GM18511 (cell line): ENCODE measurements at regions not wholly inside any gene's neighbourhood (a gene's known extent, or its start where the extent isn't known, plus 50 kb on each side); places are given as distances from the start of the nearest gene placed in this dataset.

Source experiments
- ATAC-seq: cut with Tn5 transposase; IDR thresholded peaks from one replicate; pipeline ENCODE4 v1.9.1; 2021; ENCODE audit warnings: mild to moderate bottlenecking, moderate library complexity; ENCODE audit not compliant: unreplicated experiment

- ATAC-seq, result no peak
Measured at GRCh38 chr3:170753421-170754310, 116.3 kb downstream of the RPL22L1 start.

DNA sequence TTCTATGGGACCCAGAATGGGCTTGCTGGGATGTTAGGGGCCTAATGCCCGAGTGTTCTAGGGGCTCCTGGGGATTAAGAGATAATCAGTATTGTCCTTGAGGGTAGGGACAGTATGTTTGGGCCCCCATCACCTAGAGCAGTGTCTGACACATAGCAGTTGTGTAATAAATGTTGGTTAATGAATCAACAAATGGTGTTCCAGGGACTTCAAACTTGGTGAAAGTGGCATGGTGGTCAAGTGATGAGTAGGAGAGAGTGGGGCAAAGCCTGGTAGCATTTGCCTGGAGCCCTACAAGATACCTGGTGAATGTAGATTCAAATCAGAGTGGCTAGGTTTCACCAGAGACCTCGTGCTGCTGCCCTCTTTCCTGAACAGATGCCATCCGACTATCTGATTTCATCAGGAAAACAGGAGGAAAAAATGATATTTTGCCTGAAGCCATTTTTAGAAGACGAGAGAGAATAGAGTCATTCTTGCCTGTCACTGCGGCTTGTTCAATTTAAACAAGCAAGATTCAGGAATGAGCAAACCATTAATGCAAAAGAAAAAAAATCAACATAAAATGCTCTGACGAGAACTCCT lies 117.3 kb downstream of the RPL22L1 start:
- ATAC-seq, result no peak

DNA sequence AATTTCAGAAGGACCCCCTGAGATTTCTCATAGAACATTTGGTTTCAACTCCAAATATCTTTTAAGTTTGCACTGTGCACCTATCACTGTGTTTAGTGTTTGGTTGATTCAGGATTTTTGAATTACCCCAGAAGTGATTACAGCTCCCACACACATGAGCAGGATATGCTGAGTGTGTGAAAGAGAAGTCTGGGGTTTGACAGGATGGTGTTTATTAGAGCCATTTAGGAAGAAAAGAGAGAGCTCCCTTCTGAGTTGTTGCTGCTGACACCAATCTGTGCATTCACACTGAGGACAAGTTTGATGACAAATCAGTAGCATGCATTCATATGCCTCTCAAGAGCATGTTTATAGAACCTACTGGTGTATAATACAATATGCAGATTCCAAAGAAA lies 118.1 kb downstream of the RPL22L1 start:
- ATAC-seq, result no peak

GRCh38 chr3:170751083-170751898 lies 118.7 kb downstream of the RPL22L1 start:
- ATAC-seq, result no peak

GRCh38 chr3:170750478-170750830 lies 119.5 kb downstream of the RPL22L1 start:
- ATAC-seq, result no peak

- ATAC-seq, result no peak
Measured at GRCh38 chr3:170749765-170750477, 120.1 kb downstream of the RPL22L1 start.

- no peak for ATAC-seq
Measured at GRCh38 chr3:170749185-170749584, 120.8 kb downstream of the RPL22L1 start.

- ATAC-seq, result no peak
Measured at GRCh38 chr3:170746175-170746942, 123.6 kb downstream of the RPL22L1 start.

DNA sequence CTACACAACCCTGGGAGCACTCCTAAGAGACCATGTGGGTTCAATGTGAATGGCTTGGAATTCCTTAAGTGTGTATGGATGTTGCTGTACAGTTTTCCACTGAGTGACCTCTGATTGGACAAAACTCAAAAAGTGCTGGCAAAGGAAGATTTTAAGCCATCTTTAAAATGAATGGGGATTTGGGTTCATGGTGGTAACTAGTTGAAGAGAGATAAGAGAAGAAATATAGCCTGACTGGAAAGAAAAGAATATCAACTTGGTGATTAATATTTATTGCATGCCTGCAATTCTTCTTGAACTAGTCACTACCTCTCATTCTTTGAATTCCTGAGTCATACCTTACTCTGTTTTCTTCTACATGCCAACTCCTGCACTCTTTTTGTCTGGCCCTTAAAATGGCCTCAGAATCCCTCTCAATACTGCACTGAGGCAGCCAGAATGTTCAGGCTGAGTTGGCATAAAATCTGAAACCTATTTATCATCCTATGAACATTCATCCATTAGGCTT lies 124.7 kb downstream of the RPL22L1 start:
- no peak for ATAC-seq

GRCh38 chr3:170741756-170742529 lies 128.1 kb downstream of the RPL22L1 start:
- no peak for ATAC-seq

DNA sequence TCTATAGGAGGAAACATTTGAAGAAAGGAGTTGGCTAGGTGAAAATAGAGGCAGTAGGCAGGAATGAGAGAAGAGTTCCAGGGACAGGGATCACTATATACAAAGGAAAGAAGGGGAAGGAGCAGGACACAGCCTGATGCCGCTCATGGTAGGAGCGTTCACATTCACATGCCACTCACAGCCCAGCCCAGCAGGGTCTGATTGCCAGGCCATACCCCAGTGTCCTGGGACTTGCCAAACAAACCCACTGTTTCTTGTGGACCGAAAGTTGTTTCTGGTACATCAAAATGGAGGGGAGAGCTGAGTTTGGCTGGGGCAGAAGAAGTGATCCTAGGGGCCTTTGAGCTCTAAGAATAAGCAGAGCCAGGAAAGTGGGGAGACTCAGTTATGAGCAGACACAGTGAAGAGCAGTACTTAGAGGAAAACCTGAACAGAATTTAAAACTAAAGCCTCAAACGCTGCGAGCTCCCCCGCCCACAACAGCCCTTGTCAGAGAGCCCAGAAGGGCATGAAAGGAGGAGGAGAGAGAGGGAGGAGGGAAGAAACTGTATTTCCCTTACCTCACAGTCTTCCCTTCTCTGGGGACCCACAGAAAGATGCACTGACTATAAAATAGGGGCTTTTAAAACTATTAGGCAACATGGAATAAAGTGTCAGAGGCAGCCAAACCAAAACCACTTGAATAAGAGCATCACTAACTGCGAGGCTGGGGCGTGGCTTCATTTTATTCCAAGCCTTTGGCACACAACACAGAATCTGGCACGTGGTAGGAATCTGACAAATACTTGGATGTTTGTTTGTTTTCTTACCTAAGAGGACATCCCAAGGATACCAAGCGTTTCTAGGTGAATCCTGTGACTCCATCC lies 129.0 kb downstream of the RPL22L1 start:
- no peak for ATAC-seq

DNA sequence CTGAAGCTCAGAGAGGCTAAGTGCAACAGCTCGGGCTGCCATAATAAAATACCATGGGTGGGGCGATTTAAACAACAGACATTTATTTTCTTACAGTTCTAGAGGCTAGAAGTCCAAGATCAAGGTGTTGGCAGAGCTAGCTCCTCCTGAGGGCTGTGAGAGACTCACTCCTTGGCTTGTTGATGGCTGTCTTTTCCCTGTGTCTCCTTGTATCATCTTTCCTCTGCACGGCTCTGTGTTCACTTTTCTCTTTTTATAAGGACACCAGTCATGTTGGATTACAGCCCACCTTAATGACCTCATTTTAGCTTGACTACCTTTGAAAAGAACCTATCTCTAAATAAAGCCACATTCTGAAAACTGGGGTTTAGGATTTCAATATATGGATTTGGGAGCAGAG lies 129.7 kb downstream of the RPL22L1 start:
- ATAC-seq, result no peak

- no peak for ATAC-seq
Measured at GRCh38 chr3:170739410-170739809, 130.6 kb downstream of the RPL22L1 start.

- no peak for ATAC-seq
Measured at GRCh38 chr3:170738766-170739165, 131.2 kb downstream of the RPL22L1 start.

GRCh38 chr3:170737498-170738162 lies 132.4 kb downstream of the RPL22L1 start:
- no peak for ATAC-seq

GRCh38 chr3:170735821-170736220 lies 134.2 kb downstream of the RPL22L1 start:
- no peak for ATAC-seq

GRCh38 chr3:170734735-170735065 lies 135.3 kb downstream of the RPL22L1 start:
- ATAC-seq, result no peak
